SK-N-SH treated with all-trans-retinoic acid at 6 μM for 48 hours (cell line): ENCODE measurements at regions not wholly inside any gene's neighbourhood (a gene's known extent, or its start where the extent isn't known, plus 50 kb on each side); places are given as distances from the start of the nearest gene placed in this dataset.

ENCODE experiments used
- ATAC-seq: fragments of 200-7000 bp; cut with Tn5 transposase; 3 replicates; pipeline ENCODE4 v1.9.1; 2020; ENCODE audit warnings: mild to moderate bottlenecking, moderate library complexity
- ARNTL ChIP-seq: fragments of 450-650 bp; formaldehyde crosslinking; IDR thresholded peaks from 2 replicates; pipeline ENCODE4 v1.5.0; 2020; ENCODE audit warnings: low read depth, mild to moderate bottlenecking, moderate library complexity, borderline replicate concordance
- BACH2 ChIP-seq: fragments of 250-450 bp; sonication (Bioruptor Pico); IDR thresholded peaks from 2 replicates; pipeline ENCODE4 v1.9.0; 2021; ENCODE audit warnings: mild to moderate bottlenecking, borderline replicate concordance
- ESRRG ChIP-seq: fragments of 250-450 bp; sonication (Bioruptor Pico); IDR thresholded peaks from 2 replicates; pipeline ENCODE4 v1.6.1; 2021; ENCODE audit warnings: mild to moderate bottlenecking
- GLIS3 ChIP-seq: fragments of 250-450 bp; sonication (Bioruptor Pico); IDR thresholded peaks from 2 replicates; pipeline ENCODE4 v1.5.0; 2020; ENCODE audit warnings: mild to moderate bottlenecking, moderate library complexity
- ISL1 ChIP-seq: fragments of 250-450 bp; sonication (Bioruptor Pico); IDR thresholded peaks from 2 replicates; pipeline ENCODE4 v2.1.2; 2022; ENCODE audit warnings: mild to moderate bottlenecking, moderate library complexity
- OSR1 ChIP-seq: fragments of 250-450 bp; sonication (Bioruptor Pico); IDR thresholded peaks from 2 replicates; pipeline ENCODE4 v1.8.0; 2022; ENCODE audit warnings: moderate library complexity, mild to moderate bottlenecking, inconsistent platforms
- POU6F1 ChIP-seq: fragments of 250-450 bp; sonication (Bioruptor Pico); IDR thresholded peaks from 2 replicates; pipeline ENCODE4 v1.8.0; 2021; ENCODE audit warnings: low read depth, mild to moderate bottlenecking, moderate library complexity, borderline replicate concordance
- PPARA ChIP-seq: fragments of 250-450 bp; sonication (Bioruptor Pico); IDR thresholded peaks from 2 replicates; pipeline ENCODE4 v1.5.0; 2020; ENCODE audit warnings: mild to moderate bottlenecking, borderline replicate concordance
- RARB ChIP-seq: fragments of 250-450 bp; sonication (Bioruptor Pico); IDR thresholded peaks from 2 replicates; pipeline ENCODE4 v1.8.0; 2021; ENCODE audit warnings: mild to moderate bottlenecking, moderate library complexity
- SNAI2 ChIP-seq: fragments of 250-450 bp; sonication (Bioruptor Pico); IDR thresholded peaks from 2 replicates; pipeline ENCODE4 v1.5.0; 2020; ENCODE audit warnings: mild to moderate bottlenecking, moderate library complexity
- TCF4 ChIP-seq: fragments of 250-450 bp; sonication (Bioruptor Pico); IDR thresholded peaks from 2 replicates; pipeline ENCODE4 v1.8.0; 2021; ENCODE audit warnings: mild to moderate bottlenecking, moderate library complexity, borderline replicate concordance
- TOX ChIP-seq: fragments of 250-450 bp; sonication (Bioruptor Pico); IDR thresholded peaks from 2 replicates; pipeline ENCODE4 v1.8.0; 2021; ENCODE audit warnings: mild to moderate bottlenecking, moderate library complexity, borderline replicate concordance
- ZFP3 ChIP-seq: fragments of 250-450 bp; sonication (Bioruptor Pico); IDR thresholded peaks from 2 replicates; pipeline ENCODE4 v1.5.0; 2020; ENCODE audit warnings: mild to moderate bottlenecking, moderate library complexity
- ZFP30 ChIP-seq: fragments of 450-650 bp; formaldehyde crosslinking; IDR thresholded peaks from 2 replicates; pipeline ENCODE4 v1.5.0; 2022; ENCODE audit warnings: mild to moderate bottlenecking, moderate library complexity
- ZNF565 ChIP-seq: fragments of 450-650 bp; formaldehyde crosslinking; conservative IDR thresholded peaks from 2 replicates; pipeline ENCODE4 v1.5.0; 2020; ENCODE audit warnings: low read depth, mild to moderate bottlenecking, moderate library complexity
- ZNF70 ChIP-seq: fragments of 450-650 bp; formaldehyde crosslinking; IDR thresholded peaks from 2 replicates; pipeline ENCODE4 v1.5.0; 2020; ENCODE audit warnings: mild to moderate bottlenecking, moderate library complexity
- ZNF8 ChIP-seq: fragments of 450-650 bp; formaldehyde crosslinking; IDR thresholded peaks from 2 replicates; pipeline ENCODE4 v1.5.0; 2020; ENCODE audit warnings: mild to moderate bottlenecking, moderate library complexity
- TF ChIP-seq, protein P1 (sequence below): fragments of 250-450 bp; sonication (Bioruptor Pico); IDR thresholded peaks from 2 replicates; pipeline ENCODE4 v1.5.0; 2020; ENCODE audit warnings: mild to moderate bottlenecking, moderate library complexity
- TF ChIP-seq, protein P2 (sequence below): fragments of 250-450 bp; sonication (Bioruptor Pico); IDR thresholded peaks from 2 replicates; pipeline ENCODE4 v1.5.1; 2021; ENCODE audit warnings: mild to moderate bottlenecking, moderate library complexity
- TF ChIP-seq, protein P3 (sequence below): fragments of 250-450 bp; sonication (Bioruptor Pico); IDR thresholded peaks from 2 replicates; pipeline ENCODE4 v1.8.0; 2020; ENCODE audit warnings: mild to moderate bottlenecking, moderate library complexity, borderline replicate concordance

GRCh38 chr14:73785834-73786635 lies 65.6 kb upstream of the PTGR2 start:
- ATAC-seq = peak; percentile 72
- TF ChIP-seq ZFP30 (CRISPR knock-in tag) (no peak), ISL1 (peak; percentile 4; the same call in 1 of the 2 replicates), ZNF565 (no peak)
- TF ChIP-seq, protein P1, sequence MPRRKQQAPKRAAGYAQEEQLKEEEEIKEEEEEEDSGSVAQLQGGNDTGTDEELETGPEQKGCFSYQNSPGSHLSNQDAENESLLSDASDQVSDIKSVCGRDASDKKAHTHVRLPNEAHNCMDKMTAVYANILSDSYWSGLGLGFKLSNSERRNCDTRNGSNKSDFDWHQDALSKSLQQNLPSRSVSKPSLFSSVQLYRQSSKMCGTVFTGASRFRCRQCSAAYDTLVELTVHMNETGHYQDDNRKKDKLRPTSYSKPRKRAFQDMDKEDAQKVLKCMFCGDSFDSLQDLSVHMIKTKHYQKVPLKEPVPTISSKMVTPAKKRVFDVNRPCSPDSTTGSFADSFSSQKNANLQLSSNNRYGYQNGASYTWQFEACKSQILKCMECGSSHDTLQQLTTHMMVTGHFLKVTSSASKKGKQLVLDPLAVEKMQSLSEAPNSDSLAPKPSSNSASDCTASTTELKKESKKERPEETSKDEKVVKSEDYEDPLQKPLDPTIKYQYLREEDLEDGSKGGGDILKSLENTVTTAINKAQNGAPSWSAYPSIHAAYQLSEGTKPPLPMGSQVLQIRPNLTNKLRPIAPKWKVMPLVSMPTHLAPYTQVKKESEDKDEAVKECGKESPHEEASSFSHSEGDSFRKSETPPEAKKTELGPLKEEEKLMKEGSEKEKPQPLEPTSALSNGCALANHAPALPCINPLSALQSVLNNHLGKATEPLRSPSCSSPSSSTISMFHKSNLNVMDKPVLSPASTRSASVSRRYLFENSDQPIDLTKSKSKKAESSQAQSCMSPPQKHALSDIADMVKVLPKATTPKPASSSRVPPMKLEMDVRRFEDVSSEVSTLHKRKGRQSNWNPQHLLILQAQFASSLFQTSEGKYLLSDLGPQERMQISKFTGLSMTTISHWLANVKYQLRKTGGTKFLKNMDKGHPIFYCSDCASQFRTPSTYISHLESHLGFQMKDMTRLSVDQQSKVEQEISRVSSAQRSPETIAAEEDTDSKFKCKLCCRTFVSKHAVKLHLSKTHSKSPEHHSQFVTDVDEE (CRISPR knock-in tag) = 0 out of 2 replicates have a peak, but pooled peaks have one; percentile 7

GRCh38 chr14:73785336-73785833 lies 66.2 kb upstream of the PTGR2 start:
- ATAC-seq = peak; percentile 79
- TF ChIP-seq BACH2 (CRISPR knock-in tag) (no peak), ISL1 (peak; percentile 6; the same call in 1 of the 2 replicates), ZFP30 (CRISPR knock-in tag) (no peak), ARNTL (CRISPR knock-in tag) (no peak), SNAI2 (CRISPR knock-in tag) (no peak), ZFP3 (CRISPR knock-in tag) (0 out of 2 replicates have a peak, but pooled peaks have one; percentile 23)
- TF ChIP-seq, protein P2, sequence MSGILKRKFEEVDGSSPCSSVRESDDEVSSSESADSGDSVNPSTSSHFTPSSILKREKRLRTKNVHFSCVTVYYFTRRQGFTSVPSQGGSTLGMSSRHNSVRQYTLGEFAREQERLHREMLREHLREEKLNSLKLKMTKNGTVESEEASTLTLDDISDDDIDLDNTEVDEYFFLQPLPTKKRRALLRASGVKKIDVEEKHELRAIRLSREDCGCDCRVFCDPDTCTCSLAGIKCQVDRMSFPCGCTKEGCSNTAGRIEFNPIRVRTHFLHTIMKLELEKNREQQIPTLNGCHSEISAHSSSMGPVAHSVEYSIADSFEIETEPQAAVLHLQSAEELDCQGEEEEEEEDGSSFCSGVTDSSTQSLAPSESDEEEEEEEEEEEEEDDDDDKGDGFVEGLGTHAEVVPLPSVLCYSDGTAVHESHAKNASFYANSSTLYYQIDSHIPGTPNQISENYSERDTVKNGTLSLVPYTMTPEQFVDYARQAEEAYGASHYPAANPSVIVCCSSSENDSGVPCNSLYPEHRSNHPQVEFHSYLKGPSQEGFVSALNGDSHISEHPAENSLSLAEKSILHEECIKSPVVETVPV (CRISPR knock-in tag) = no peak

GRCh38 chr14:73784988-73785313 lies 66.7 kb upstream of the PTGR2 start:
- ATAC-seq = no peak
- TF ChIP-seq ZFP3 (CRISPR knock-in tag) (no peak), POU6F1 (CRISPR knock-in tag) (no peak), GLIS3 (CRISPR knock-in tag) (no peak), ISL1 (no peak), SNAI2 (CRISPR knock-in tag) (no peak), TCF4 (CRISPR knock-in tag) (no peak), ARNTL (CRISPR knock-in tag) (no peak), OSR1 (CRISPR knock-in tag) (no peak), BACH2 (CRISPR knock-in tag) (no peak), PPARA (CRISPR knock-in tag) (no peak), TOX (CRISPR knock-in tag) (no peak), ZNF70 (CRISPR knock-in tag) (no peak), RARB (CRISPR knock-in tag) (no peak), ESRRG (CRISPR knock-in tag) (no peak), ZNF8 (CRISPR knock-in tag) (no peak)
- TF ChIP-seq, protein P2 (CRISPR knock-in tag) = no peak
- TF ChIP-seq, protein P1 (CRISPR knock-in tag) = no peak
- TF ChIP-seq, protein P3, sequence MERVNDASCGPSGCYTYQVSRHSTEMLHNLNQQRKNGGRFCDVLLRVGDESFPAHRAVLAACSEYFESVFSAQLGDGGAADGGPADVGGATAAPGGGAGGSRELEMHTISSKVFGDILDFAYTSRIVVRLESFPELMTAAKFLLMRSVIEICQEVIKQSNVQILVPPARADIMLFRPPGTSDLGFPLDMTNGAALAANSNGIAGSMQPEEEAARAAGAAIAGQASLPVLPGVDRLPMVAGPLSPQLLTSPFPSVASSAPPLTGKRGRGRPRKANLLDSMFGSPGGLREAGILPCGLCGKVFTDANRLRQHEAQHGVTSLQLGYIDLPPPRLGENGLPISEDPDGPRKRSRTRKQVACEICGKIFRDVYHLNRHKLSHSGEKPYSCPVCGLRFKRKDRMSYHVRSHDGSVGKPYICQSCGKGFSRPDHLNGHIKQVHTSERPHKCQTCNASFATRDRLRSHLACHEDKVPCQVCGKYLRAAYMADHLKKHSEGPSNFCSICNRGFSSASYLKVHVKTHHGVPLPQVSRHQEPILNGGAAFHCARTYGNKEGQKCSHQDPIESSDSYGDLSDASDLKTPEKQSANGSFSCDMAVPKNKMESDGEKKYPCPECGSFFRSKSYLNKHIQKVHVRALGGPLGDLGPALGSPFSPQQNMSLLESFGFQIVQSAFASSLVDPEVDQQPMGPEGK (CRISPR knock-in tag) = no peak
